ENCODE measurements at regions not wholly inside any gene's neighbourhood (a gene's known extent, or its start where the extent isn't known, plus 50 kb on each side); places are given as distances from the start of the nearest gene placed in this dataset.
A peak's percentile ranks its signal among the peaks of the same experiment; 100 is the strongest.

DNA sequence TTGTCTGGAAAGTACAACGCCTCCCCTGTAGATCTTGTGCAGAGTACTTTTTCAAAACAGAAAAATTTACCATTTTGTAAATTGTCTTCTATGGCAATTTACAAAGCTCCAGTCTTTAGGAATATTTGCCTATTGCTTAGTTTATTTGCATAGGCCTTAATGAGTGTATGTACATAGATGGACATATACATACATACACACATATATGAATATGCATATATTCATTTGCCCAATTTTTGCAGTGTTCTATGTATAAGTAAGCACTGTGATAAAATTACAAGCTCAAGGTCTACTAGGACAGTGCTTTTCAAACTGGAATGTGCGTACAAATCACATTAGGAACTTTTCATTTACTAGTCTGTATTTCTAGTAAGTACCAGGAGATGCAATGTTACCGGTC, 301.3 kb upstream of the SMARCA2 start:
- TF ChIP-seq FOXM1 (IDR thresholded peaks at IDR 0.05; ENCODE audit: borderline replicate concordance, low read depth): no peak
- TF ChIP-seq TCF12 (IDR thresholded peaks at IDR 0.05; ENCODE audit: low read depth): no peak
- TF ChIP-seq, protein P1, sequence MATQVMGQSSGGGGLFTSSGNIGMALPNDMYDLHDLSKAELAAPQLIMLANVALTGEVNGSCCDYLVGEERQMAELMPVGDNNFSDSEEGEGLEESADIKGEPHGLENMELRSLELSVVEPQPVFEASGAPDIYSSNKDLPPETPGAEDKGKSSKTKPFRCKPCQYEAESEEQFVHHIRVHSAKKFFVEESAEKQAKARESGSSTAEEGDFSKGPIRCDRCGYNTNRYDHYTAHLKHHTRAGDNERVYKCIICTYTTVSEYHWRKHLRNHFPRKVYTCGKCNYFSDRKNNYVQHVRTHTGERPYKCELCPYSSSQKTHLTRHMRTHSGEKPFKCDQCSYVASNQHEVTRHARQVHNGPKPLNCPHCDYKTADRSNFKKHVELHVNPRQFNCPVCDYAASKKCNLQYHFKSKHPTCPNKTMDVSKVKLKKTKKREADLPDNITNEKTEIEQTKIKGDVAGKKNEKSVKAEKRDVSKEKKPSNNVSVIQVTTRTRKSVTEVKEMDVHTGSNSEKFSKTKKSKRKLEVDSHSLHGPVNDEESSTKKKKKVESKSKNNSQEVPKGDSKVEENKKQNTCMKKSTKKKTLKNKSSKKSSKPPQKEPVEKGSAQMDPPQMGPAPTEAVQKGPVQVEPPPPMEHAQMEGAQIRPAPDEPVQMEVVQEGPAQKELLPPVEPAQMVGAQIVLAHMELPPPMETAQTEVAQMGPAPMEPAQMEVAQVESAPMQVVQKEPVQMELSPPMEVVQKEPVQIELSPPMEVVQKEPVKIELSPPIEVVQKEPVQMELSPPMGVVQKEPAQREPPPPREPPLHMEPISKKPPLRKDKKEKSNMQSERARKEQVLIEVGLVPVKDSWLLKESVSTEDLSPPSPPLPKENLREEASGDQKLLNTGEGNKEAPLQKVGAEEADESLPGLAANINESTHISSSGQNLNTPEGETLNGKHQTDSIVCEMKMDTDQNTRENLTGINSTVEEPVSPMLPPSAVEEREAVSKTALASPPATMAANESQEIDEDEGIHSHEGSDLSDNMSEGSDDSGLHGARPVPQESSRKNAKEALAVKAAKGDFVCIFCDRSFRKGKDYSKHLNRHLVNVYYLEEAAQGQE (IDR thresholded peaks at IDR 0.05; ENCODE audit: low read depth): no peak
- TF ChIP-seq NFIC (IDR thresholded peaks at IDR 0.05): no peak
- TF ChIP-seq, protein P2, sequence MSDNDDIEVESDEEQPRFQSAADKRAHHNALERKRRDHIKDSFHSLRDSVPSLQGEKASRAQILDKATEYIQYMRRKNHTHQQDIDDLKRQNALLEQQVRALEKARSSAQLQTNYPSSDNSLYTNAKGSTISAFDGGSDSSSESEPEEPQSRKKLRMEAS (IDR thresholded peaks at IDR 0.05): no peak
- TF ChIP-seq EP300 (IDR thresholded peaks at IDR 0.05; ENCODE audit: borderline replicate concordance): no peak
- TF ChIP-seq RAD21 (IDR thresholded peaks at IDR 0.05; ENCODE audit: low read depth): no peak
- no peak for TF ChIP-seq YY1 (IDR thresholded peaks at IDR 0.05; ENCODE audit: low read depth)
- TF ChIP-seq ZBTB7A (IDR thresholded peaks at IDR 0.05; ENCODE audit: low read depth): no peak
- TF ChIP-seq CEBPB (IDR thresholded peaks at IDR 0.05): no peak
- no peak for TF ChIP-seq TEAD4 (IDR thresholded peaks at IDR 0.05)
- no peak for TF ChIP-seq CREB1 (IDR thresholded peaks at IDR 0.05; ENCODE audit: low read depth)
- TF ChIP-seq, protein P3, sequence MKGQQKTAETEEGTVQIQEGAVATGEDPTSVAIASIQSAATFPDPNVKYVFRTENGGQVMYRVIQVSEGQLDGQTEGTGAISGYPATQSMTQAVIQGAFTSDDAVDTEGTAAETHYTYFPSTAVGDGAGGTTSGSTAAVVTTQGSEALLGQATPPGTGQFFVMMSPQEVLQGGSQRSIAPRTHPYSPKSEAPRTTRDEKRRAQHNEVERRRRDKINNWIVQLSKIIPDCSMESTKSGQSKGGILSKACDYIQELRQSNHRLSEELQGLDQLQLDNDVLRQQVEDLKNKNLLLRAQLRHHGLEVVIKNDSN (IDR thresholded peaks at IDR 0.05): no peak
- no peak for TF ChIP-seq TAF1 (IDR thresholded peaks at IDR 0.05; ENCODE audit: low read depth)
- no peak for TF ChIP-seq EGR1 (IDR thresholded peaks at IDR 0.05)

DNA sequence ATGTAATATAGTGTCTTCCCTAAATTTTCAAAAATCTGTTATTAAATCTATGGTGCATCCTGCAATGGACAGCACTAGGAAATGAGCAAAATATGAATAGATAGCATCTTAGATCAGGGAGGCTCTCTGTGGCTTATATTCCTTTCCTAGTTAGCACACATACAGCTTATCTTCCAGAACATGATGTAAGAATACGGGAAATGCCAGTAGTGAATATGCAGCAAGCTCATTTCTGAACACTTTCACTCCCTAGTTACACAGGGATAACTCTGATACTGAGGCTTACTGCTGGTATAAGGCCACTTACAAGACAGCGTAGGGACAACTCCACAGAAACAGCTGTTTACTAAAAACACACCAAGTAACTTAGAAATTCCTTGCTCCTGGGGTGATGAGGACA, 297.3 kb upstream of the SMARCA2 start:
- TF ChIP-seq EGR1 (IDR thresholded peaks at IDR 0.05): no peak
- TF ChIP-seq CREB1 (IDR thresholded peaks at IDR 0.05; ENCODE audit: low read depth): no peak
- no peak for TF ChIP-seq RAD21 (IDR thresholded peaks at IDR 0.05; ENCODE audit: low read depth)
- TF ChIP-seq, protein P1 (IDR thresholded peaks at IDR 0.05; ENCODE audit: low read depth): no peak

DNA sequence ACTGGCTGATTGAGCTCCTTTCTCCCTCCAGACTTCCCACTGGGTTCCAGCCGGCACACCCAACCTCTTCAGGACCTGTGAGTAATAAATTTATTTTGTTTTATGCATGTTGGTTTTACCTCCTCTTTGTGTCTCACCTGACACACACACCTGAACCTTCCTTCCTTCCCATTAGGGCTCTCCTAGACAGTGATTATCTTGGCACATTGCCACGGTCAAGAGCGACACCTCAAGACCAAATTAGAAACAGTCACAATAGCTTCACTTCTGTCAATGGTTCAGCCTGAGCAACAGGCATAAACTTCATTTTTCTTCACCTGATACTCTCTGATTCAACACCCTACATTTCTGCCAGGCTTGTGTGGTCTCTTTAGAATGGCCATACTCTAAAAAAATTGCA, 296.3 kb upstream of the SMARCA2 start:
- TF ChIP-seq NFIC (IDR thresholded peaks at IDR 0.05): peak; percentile 68
- peak; percentile 34; the same call in 1 of the 2 replicates for TF ChIP-seq RAD21 (IDR thresholded peaks at IDR 0.05; ENCODE audit: low read depth)
- TF ChIP-seq, protein P1 (IDR thresholded peaks at IDR 0.05; ENCODE audit: low read depth): no peak
- TF ChIP-seq EP300 (IDR thresholded peaks at IDR 0.05; ENCODE audit: borderline replicate concordance): 0 out of 2 replicates have a peak, but pooled peaks have one; percentile 21

DNA sequence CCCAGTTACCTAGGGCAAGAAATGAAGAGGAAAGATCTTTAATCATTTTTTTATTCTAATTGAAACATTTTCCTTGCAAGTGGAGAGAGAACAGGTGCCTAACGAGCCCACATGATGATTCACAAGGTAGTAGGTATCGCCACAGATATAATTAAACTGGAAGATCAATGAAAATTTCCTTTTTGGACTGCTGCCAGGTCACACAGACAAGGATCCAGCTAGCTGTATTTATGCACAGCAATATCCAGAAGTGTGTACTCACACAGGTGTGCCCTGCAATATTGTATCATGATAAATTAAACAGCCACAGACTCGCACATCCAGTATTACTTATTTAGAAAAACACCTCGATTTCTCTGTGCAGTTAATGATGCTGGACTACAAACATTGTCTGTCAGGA, 294.0 kb upstream of the SMARCA2 start:
- no peak for TF ChIP-seq EP300 (IDR thresholded peaks at IDR 0.05; ENCODE audit: borderline replicate concordance)
- no peak for TF ChIP-seq EGR1 (IDR thresholded peaks at IDR 0.05)
- no peak for TF ChIP-seq FOXM1 (IDR thresholded peaks at IDR 0.05; ENCODE audit: borderline replicate concordance, low read depth)
- TF ChIP-seq, protein P2 (IDR thresholded peaks at IDR 0.05): no peak
- TF ChIP-seq TAF1 (IDR thresholded peaks at IDR 0.05; ENCODE audit: low read depth): no peak
- no peak for TF ChIP-seq TEAD4 (IDR thresholded peaks at IDR 0.05)
- TF ChIP-seq RAD21 (IDR thresholded peaks at IDR 0.05; ENCODE audit: low read depth): no peak

DNA sequence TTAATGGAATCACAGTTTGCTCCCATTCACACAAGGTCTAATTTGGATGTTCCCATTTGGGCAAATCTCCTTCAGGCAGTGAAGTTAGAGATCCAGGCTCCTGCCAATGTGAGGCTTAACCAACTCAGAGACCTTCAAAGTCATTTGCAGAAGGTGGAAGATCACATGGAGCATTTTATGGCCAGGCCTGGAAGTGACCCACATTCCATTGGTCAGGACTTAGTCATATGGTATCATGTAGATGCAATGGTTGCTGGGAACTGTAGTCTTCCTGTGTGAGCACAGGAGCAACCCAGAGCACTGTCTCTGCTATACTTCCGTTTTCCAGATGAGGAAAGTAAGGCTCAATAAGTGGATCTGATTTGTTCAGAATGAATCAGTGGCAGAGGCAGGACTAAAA, 292.7 kb upstream of the SMARCA2 start:
- TF ChIP-seq CEBPB (IDR thresholded peaks at IDR 0.05): no peak
- TF ChIP-seq, protein P3 (IDR thresholded peaks at IDR 0.05): peak; percentile 88
